NCI-H748 treated with DMSO at 0.1 percent for 48 hours (cell line): ENCODE measurements at regions not wholly inside any gene's neighbourhood (a gene's known extent, or its start where the extent isn't known, plus 50 kb on each side); places are given as distances from the start of the nearest gene placed in this dataset.
A peak's percentile ranks its signal among the peaks of the same experiment; 100 is the strongest.

Experiments
- DNase-seq: peaks from one replicate; lab custom pipeline; 2025; lab: John Stamatoyannopoulos, UW

- DNase-seq: peak; percentile 5
Observed at GRCh38 chr4:167290678-167291077, 56.4 kb upstream of the SPOCK3 start.

GRCh38 chr4:167308876-167309275 is 74.6 kb upstream of the SPOCK3 start:
- no peak for DNase-seq

GRCh38 chr4:167321299-167321698 is 87.0 kb upstream of the SPOCK3 start:
- DNase-seq: no peak

GRCh38 chr4:167339781-167340180 is 105.5 kb upstream of the SPOCK3 start:
- DNase-seq: no peak

- DNase-seq: no peak
Observed at GRCh38 chr4:167359711-167360110, 125.4 kb upstream of the SPOCK3 start.

- DNase-seq: no peak
Observed at GRCh38 chr4:167379076-167379835, 145.0 kb upstream of the SPOCK3 start.

- no peak for DNase-seq
Observed at GRCh38 chr4:167380964-167381363, 146.7 kb upstream of the SPOCK3 start.

GRCh38 chr4:167383291-167383690 is 149.0 kb upstream of the SPOCK3 start:
- no peak for DNase-seq

- DNase-seq: no peak
Observed at GRCh38 chr4:167397586-167397985, 163.3 kb upstream of the SPOCK3 start.

- no peak for DNase-seq
Observed at GRCh38 chr4:167399201-167399600, 164.9 kb upstream of the SPOCK3 start.

GRCh38 chr4:167406181-167406580 is 171.9 kb upstream of the SPOCK3 start:
- no peak for DNase-seq

- no peak for DNase-seq
Observed at GRCh38 chr4:167415461-167415860, 181.2 kb upstream of the SPOCK3 start.

- DNase-seq: no peak
Observed at GRCh38 chr4:167419468-167420140, 185.3 kb upstream of the SPOCK3 start.

GRCh38 chr4:167421201-167421600 is 186.9 kb upstream of the SPOCK3 start:
- no peak for DNase-seq

- no peak for DNase-seq
Observed at GRCh38 chr4:167424341-167425256, 190.3 kb upstream of the SPOCK3 start.

- DNase-seq: no peak
Observed at GRCh38 chr4:167428156-167428555, 193.9 kb upstream of the SPOCK3 start.

- DNase-seq: no peak
Observed at GRCh38 chr4:167431371-167431770, 197.1 kb upstream of the SPOCK3 start.

- DNase-seq: no peak
Observed at GRCh38 chr4:167435786-167436185, 201.5 kb upstream of the SPOCK3 start.

GRCh38 chr4:167443841-167444240 is 209.5 kb upstream of the SPOCK3 start:
- no peak for DNase-seq

GRCh38 chr4:167452922-167453430 is 218.7 kb upstream of the SPOCK3 start:
- no peak for DNase-seq

GRCh38 chr4:167456619-167457018 is 222.3 kb upstream of the SPOCK3 start:
- no peak for DNase-seq

- DNase-seq: no peak
Observed at GRCh38 chr4:167469436-167469835, 235.1 kb upstream of the SPOCK3 start.
